Tibial artery (tissue), 4 donors: ENCODE measurements at regions not wholly inside any gene's neighbourhood (a gene's known extent, or its start where the extent isn't known, plus 50 kb on each side); places are given as distances from the start of the nearest gene placed in this dataset.
"Not testable (repeated sequence)": the region's sequence is repeated elsewhere in the genome, so short reads cannot be mapped to it uniquely, and the experiment has no call there.

Experiments
- DNase-seq, 2 donors: peaks; one replicate each; pipeline ENCODE4 v3.0.0-alpha.2; 2019
- H3K27ac ChIP-seq, 2 donors: fragments of 200-600 bp; sonication (generic) in 1 of 2; 1 replicate in 1 of 2; 2 replicates in 1 of 2; pipeline ENCODE4 v1.5.1; 2018 to 2019; ENCODE audit warnings: mild to moderate bottlenecking in 1 of 2
- H3K27me3 ChIP-seq, 2 donors: fragments of 200-600 bp; sonication (generic) in 1 of 2; one replicate each; pipeline versions ENCODE4 v1.5.1 to v1.6.0; 2016 to 2019
- H3K36me3 ChIP-seq, 3 donors: fragments of 200-600 bp; sonication (generic) in 2 of 3; one replicate each; pipeline ENCODE4 v1.5.1; 2016 to 2019; ENCODE audit warnings: mild to moderate bottlenecking in 2 of 3
- H3K4me1 ChIP-seq, 4 donors: fragments of 200-600 bp; sonication (generic) in 2 of 4; 1 replicate in 3 of 4; 2 replicates in 1 of 4; pipeline ENCODE4 v1.5.1; 2016 to 2019
- H3K4me3 ChIP-seq, 2 donors: fragments of 200-600 bp; sonication (generic) in 1 of 2; 1 replicate in 1 of 2; 2 replicates in 1 of 2; pipeline ENCODE4 v1.5.1; 2018 to 2019; ENCODE audit warnings: mild to moderate bottlenecking in 2 of 2
- H3K9me3 ChIP-seq, 3 donors: fragments of 200-600 bp; sonication (generic) in 1 of 3; one replicate each; pipeline ENCODE4 v1.5.1; 2016 to 2019
- intact Hi-C: fragments of 100-400 bp; cut with DNase I; formaldehyde crosslinking; loops from one replicate; pipeline ENCODE4 v1.15.0; 2023; ENCODE audit warnings: low total_unique reads
- TF ChIP-seq, protein P1 (sequence below), 2 experiments: fragments of 200-600 bp in 1 of 2; fragments of 450-650 bp in 1 of 2; IDR thresholded peaks; one replicate each; pipeline ENCODE4 v1.5.1; 2017 to 2019; ENCODE audit warnings: antibody characterized with exemption in 2 of 2, mild to moderate bottlenecking in 1 of 2, moderate library complexity in 1 of 2

DNA sequence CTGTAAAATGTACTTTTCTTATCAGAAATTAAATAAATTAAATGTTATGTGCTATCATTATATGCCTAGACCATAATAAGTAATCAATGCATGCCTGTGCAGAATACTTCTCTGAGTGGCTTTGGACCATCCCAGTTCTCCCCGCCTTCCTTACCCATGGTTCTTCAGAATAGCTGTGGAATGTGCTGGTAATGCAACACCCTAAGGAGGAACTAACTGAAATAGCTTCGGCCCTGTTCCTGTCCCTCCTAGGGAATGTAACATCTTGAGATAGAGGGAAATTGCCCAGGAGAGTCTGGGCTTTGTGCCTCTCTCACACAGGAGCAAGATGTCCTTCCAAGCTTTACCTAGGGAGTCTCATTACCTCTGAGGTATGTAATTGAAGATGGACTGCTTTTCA is 693.6 kb upstream of the HS3ST1 start:
- Histone ChIP-seq H3K27me3 (no peaks in the 10 kb centered on the region), H3K4me1 (no peaks in the 10 kb centered on the region), H3K27ac (no peak overlapping the region), H3K9me3 (no peaks in the 10 kb centered on the region), H3K36me3 (no peaks in the 10 kb centered on the region), H3K4me3 (no peak overlapping the region)
- peak in 1 of 2 donors; percentile 21 for DNase-seq
- intact Hi-C loops = no loop called here
- TF ChIP-seq, protein P1, sequence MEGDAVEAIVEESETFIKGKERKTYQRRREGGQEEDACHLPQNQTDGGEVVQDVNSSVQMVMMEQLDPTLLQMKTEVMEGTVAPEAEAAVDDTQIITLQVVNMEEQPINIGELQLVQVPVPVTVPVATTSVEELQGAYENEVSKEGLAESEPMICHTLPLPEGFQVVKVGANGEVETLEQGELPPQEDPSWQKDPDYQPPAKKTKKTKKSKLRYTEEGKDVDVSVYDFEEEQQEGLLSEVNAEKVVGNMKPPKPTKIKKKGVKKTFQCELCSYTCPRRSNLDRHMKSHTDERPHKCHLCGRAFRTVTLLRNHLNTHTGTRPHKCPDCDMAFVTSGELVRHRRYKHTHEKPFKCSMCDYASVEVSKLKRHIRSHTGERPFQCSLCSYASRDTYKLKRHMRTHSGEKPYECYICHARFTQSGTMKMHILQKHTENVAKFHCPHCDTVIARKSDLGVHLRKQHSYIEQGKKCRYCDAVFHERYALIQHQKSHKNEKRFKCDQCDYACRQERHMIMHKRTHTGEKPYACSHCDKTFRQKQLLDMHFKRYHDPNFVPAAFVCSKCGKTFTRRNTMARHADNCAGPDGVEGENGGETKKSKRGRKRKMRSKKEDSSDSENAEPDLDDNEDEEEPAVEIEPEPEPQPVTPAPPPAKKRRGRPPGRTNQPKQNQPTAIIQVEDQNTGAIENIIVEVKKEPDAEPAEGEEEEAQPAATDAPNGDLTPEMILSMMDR (IDR thresholded peaks at IDR 0.05) = no peak

DNA sequence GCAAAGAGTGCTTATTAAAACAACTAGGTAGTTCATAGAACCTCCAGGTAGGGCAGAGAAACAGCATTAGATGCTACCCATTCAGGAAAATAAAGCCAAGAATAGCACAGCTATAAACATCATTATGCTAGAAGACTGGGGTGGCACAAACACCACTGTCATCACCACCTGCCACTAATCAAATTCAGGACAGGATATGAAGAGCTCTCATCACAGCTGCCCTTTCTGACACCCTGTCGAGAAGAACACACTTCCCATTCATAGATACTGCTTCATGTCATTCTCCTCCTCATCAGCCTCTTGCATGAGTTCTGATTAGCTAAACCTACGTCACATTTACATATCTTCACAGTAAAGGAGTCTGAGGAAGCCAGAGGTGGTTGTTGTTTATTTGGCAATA is 692.3 kb upstream of the HS3ST1 start:
- H3K4me1 ChIP-seq = no peaks in the 10 kb centered on the region
- no peaks in the 10 kb centered on the region for H3K36me3 ChIP-seq
- intact Hi-C loops = no loop called here
- DNase-seq = no peak
- TF ChIP-seq, protein P1 (IDR thresholded peaks at IDR 0.05) = no peak
- H3K27me3 ChIP-seq = no peaks in the 10 kb centered on the region
- H3K4me3 ChIP-seq = no peak overlapping the region
- no peak overlapping the region for H3K27ac ChIP-seq
- no peaks in the 10 kb centered on the region for H3K9me3 ChIP-seq

DNA sequence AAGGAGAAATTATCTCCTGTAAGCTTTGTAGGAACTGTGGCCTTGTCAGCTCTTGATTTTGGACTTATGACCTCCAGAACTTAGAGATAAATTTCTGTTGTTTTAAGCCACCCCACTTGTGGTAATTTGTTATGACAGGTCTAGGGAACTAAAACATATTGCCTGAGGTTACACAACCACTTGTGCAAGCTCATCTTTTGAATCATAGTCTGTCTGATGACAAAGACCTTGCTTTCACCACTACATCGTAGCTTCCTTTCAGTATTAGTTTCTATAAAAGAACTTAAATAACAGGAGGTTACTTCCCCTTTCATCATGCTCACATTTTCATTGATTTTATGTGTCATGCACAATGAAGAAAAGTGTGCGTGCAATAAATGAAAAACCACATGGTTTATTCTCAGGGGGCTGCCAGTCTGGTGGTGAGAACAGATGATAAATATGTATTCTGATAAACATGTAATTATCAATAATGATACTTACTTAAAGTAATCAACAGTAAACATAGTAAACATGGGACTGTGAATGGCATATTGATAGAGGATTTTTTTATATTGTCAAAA is 690.0 kb upstream of the HS3ST1 start:
- TF ChIP-seq, protein P1 (IDR thresholded peaks at IDR 0.05) = no peak
- no peak overlapping the region for H3K27ac ChIP-seq
- H3K4me3 ChIP-seq = no peak overlapping the region
- H3K4me1 ChIP-seq = no peaks in the 10 kb centered on the region
- intact Hi-C loops = no loop called here
- H3K36me3 ChIP-seq = no peaks in the 10 kb centered on the region
- no peaks in the 10 kb centered on the region for H3K9me3 ChIP-seq
- no peaks in the 10 kb centered on the region for H3K27me3 ChIP-seq
- no peak for DNase-seq

DNA sequence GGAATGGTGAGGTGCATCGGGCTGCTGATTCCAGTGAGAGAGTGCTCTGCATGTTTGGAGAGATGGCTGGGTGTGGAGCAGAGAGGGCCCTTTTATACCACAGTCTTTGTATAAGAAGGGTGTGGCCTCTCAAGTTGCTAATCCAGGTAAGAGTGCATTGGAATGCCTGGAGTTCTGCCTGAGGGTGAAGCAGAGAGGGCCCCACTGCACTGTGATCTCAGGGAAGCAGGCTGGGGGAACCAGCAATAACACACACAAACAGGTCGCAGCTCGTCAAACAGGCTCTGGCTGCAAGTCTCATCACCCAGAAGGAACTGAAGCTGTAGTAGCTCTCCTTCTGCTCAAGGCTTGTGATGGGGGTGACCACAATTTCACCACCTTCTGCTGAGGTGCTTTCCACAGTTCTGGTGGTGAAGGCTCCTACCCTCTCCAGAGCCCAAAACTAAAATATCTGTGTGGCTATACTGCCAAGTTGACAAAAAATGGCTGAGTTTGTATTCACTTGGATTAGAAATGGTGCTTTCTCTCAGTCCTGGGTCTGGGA is 687.4 kb upstream of the HS3ST1 start:
- intact Hi-C loops = no loop called here

DNA sequence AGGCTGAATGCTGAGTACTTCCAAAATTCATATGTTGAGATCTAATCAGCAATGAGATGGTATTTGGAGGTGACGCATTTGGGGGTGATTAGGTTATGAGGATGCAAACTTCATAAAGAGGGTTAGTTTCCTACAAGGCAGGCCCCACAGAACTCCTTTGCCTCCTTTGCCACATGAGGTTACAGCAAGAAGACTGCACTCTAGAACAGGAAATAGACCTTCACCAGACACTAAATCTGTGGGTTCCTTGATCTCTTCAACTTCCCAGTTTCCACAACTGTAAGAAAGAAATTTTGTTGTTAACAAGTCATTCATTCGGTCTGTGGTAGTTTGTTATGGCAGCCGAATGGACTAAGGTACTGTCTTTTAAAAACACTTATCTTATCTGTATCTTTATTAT is 681.9 kb upstream of the HS3ST1 start:
- intact Hi-C loops = no loop called here
- no peak for DNase-seq
- no peak overlapping the region for H3K4me3 ChIP-seq
- H3K4me1 ChIP-seq = no peaks in the 10 kb centered on the region
- no peaks in the 10 kb centered on the region for H3K27me3 ChIP-seq
- TF ChIP-seq, protein P1 (IDR thresholded peaks at IDR 0.05) = no peak
- H3K36me3 ChIP-seq = no peaks in the 10 kb centered on the region
- no peak overlapping the region for H3K27ac ChIP-seq
- peaks cover 0 to 9% (median 5%) of the 10 kb centered on the region in 3 donors for H3K9me3 ChIP-seq

More for the DNA sequence above, 687.4 kb upstream of the HS3ST1 start:
- Histone ChIP-seq H3K36me3 (no peaks in the 10 kb centered on the region), H3K27ac (no peak overlapping the region), H3K4me3 (no peak overlapping the region), H3K9me3 (peaks cover 0 to 9% (median 5%) of the 10 kb centered on the region in 3 donors), H3K4me1 (no peaks in the 10 kb centered on the region), H3K27me3 (no peaks in the 10 kb centered on the region)
- TF ChIP-seq, protein P1 (IDR thresholded peaks at IDR 0.05) = no peak
- no peak for DNase-seq

DNA sequence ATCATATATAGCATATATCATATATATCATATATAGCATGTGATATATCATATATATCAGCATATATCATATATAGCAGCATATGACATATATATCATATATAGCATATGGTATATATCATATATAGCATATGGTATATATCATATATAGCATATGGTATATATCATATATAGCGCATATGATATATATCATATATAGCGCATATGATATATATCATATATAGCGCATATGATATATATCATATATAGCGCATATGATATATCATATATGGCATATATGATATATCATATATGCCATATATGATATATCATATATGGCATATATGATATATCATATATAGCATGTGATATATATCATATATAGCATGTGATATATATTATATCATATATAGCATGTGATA is 680.4 kb upstream of the HS3ST1 start:
- intact Hi-C loops, H3K27ac ChIP-seq, H3K9me3 ChIP-seq, H3K4me3 ChIP-seq, H3K4me1 ChIP-seq, H3K27me3 ChIP-seq, H3K36me3 ChIP-seq, DNase-seq: not testable (repeated sequence)
